CD1c-positive myeloid dendritic cell (primary cell): ENCODE measurements at regions not wholly inside any gene's neighbourhood (a gene's known extent, or its start where the extent isn't known, plus 50 kb on each side); places are given as distances from the start of the nearest gene placed in this dataset.

Source experiments
- DNase-seq: peaks from one replicate; pipeline ENCODE4 v3.0.0-alpha.2; 2016; ENCODE audit errors: extremely low spot score

DNA sequence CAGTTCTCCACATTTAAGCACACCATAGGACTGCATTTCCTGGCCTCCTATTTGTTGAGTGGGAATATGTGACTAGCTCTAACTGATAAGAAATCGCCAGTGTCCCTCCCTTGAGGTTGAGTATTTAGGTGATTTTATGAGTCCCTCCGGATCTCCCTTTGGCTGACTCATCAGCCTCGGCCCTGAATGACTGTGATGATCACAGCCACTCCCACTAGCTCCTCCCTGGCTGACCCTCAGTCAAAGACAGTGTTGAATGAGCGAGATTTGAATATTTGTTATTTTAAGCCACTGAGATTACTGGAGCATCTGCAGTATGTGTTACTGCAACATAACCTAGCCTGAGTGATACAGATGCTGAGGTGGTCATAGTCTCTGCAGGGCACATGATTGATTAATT is 515.3 kb downstream of the EPHB1 start:
- DNase-seq, result no peak

GRCh38 chr3:135311699-135312098 is 516.6 kb downstream of the EPHB1 start:
- DNase-seq, result no peak

DNA sequence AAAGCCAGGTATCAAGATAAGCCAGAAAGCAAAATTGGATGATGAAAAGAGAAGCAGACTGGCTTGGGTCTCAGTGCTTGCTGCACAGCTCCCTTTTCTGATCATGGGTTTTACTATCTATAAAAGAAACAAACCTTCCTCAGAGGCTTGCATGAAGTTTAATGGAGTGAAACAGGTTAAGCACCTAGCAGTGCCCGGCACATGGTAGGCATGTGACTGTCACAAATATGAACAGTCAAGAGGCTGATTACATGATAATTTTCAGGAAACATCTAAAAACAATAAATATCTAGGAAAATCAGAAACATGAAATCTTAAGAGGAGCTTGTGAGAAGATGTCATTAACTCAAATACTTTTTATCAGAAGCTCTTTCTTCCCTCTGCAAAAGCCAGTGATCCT is 519.2 kb downstream of the EPHB1 start:
- DNase-seq, result no peak

DNA sequence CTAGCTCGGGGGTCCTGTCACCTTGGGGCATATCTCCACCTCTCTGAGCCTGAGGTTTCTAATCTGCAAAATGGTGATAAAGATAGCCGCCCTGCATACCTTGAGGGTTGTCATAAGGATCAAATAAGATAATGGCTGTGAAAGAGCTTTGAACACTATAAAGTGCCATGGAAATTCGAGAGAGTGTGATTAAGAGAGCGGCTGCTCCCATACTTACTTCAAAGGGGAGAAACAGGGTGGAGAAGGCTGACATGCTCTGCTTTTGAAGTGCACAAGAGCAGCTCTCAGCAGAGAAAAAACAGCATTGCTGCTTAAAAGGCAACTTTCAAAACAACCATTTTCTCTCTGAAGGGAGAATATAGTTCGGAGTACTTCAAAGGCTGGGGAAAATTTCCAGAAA is 529.2 kb downstream of the EPHB1 start:
- no peak for DNase-seq

GRCh38 chr3:135325096-135325495 is 530.0 kb downstream of the EPHB1 start:
- DNase-seq, result no peak

DNA sequence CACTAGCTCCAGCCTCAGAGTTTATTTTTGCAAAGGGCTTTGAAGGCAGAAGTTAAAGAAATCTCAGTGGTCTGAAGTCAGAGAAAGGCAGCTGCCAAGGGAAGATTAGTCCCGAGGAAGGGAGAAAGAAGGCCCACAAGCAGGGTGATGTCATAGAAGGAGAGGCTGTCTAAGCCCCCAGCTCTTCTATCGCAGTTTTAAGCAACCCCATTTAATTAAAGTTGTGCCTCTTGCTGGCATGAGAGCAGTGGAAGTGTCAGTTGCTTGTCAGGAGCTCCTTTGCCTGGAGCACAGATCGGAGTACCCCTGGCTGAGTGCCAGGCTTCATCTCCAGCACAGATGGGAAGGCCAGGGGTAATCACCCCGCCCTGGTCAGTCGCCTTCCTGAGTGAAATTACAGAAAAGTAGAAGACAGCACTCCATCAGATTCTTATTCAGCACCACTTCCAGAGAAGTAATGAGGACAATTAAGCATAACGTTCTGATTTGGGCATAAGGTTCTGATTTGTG is 530.7 kb downstream of the EPHB1 start:
- DNase-seq, result no peak

- no peak for DNase-seq
Measured at GRCh38 chr3:135326851-135327250, 531.8 kb downstream of the EPHB1 start.

DNA sequence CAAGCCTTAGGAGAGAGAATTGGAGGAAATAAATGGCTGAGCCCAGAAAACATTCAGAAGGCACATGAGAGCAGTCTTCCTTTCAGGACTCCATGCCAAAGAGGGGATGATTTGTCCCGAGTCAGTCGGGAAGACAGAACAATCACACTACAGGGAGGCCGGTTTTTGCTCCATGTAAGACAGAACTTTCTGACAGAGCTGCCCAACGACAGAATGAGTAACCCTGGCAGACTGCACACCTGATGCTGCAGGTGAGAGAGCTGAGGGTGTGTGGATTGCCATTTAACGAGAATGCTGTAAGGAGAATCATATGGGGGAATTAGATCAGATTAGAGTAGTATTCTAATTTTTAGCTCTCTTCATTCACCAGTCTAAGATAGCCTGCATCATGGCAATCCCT is 533.0 kb downstream of the EPHB1 start:
- no peak for DNase-seq

GRCh38 chr3:135329479-135329878 is 534.4 kb downstream of the EPHB1 start:
- DNase-seq, result no peak

DNA sequence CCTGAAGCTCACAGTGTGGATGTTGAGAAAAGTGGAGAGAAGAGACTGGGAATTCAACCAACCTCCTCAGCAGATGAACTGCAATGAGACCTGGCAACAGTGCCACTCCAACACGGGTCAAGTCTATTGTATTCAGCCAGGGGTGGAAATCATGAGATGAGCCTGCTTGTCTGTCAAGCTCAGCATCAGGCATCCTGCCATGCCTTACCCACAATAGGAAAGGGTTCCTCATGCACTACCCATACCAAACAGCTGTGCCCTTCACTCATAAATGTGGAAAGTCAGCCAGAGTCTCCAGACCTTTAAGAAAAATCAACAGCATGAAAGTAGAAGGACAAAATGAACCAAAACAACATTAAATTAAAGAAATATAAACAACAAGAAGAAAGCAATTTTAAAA is 542.1 kb downstream of the EPHB1 start:
- DNase-seq, result no peak

- DNase-seq, result no peak
Measured at GRCh38 chr3:135348690-135349089, 553.6 kb downstream of the EPHB1 start.

DNA sequence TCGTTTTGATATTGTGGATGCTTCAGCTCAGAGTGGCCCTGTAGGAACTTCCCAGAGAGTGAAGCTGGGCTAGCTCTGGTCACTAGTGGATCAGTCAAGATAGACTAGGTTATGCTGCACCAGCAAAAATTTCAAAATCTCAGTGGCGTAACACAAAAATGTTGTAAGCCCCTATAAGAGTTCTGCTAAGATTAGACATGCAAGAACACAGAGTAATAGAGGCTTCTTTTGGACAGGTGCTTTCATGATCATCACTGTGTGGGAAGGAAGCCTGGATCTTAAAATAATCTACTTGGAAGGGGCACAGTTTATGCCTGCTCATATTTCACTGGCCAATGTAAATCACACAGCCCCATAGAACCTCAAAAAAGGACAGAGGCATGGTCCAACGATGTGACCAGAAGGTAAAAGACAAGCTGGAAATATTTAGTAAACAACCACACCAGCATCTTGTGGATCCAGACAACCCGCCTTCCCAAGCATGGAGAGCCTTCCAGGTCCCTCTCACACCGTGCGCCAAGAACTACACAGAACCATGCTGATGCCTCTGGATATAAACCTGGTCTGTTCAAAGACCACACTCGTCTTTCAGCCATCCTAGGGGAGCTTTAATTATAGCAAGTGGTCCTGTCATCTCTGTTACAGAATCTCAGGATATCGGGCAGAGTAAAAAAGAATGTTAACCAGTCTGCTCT is 554.3 kb downstream of the EPHB1 start:
- no peak for DNase-seq

GRCh38 chr3:135352213-135352612 is 557.2 kb downstream of the EPHB1 start:
- DNase-seq, result no peak

- DNase-seq, result no peak
Measured at GRCh38 chr3:135362889-135363288, 567.8 kb downstream of the EPHB1 start.

GRCh38 chr3:135364676-135365075 is 569.6 kb downstream of the EPHB1 start:
- no peak for DNase-seq

- DNase-seq, result no peak
Measured at GRCh38 chr3:135366816-135367215, 571.8 kb downstream of the EPHB1 start.

DNA sequence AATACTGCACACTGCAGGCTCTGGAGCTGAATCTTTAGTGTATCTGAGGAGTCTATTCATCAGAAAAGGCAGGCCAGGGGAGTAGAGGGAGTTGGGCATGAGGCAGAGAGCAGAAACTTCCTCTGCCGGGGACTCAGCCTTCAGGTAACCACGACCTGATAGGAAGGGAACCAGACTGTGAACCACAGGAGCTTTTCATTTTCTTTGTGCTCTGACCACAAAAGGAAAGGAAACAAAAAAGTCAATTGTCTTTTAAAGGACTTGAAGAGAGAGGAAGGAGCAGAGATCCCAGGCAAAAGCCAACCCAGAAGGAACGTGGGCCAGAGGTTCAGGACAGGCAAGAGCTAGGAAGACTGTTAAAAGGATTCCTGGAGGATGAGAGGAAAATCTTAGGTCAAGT is 573.3 kb downstream of the EPHB1 start:
- no peak for DNase-seq

DNA sequence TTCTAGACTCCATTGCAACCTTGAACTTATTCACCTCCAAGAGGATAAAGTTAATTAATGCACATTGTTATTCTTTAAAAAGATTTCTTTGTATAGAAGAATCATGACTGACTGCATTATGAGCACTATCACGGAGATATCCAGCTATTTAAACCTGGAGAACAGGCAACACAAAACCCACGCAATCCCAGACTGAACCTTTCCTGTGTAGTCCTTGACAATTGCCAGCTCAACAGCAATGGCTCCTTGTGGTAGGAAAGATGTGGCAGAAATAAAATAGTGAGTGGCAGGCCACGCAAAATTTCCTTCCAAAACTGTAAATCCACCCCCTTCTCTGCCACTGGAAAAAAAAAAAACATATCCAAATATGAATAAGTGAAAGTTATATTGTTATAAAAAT is 573.7 kb downstream of the EPHB1 start:
- no peak for DNase-seq

DNA sequence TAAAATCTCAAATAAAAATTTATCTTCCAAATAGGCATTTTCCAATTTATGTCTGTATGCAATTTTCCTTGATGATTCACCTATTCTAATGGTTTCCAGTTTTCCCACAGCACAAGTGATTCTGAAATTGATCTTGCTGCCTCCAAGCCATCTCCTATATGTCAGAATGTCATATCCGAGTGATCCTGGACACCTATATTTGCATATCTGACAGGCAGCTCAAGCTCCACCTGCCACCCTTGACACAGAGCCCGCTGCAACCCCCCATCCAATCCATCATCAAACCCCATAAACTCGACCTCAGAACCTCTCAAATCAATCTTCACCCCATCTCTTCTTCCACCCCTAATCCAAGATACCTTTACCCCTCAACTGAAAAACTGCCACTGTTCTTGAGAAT is 579.5 kb downstream of the EPHB1 start:
- DNase-seq, result no peak

DNA sequence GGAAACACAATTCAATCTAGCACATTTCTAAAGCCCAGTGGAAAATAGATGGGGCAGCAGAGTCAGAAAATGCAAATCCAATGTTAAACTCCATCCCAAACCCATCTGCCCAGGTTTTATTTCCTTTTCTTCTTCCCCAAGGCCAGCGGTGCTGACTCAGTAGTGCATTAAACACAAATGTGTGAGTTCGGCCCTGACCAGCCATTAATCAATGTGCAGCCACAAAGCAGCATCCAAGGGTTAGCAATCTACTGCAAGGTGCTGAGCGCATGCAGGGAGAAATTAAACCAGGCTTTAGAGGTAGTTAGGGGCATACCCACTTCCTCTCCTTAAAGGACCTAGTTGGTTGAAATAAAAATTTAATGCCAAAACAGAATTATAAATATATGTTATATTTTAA is 583.3 kb upstream of the PPP2R3A start:
- no peak for DNase-seq

DNA sequence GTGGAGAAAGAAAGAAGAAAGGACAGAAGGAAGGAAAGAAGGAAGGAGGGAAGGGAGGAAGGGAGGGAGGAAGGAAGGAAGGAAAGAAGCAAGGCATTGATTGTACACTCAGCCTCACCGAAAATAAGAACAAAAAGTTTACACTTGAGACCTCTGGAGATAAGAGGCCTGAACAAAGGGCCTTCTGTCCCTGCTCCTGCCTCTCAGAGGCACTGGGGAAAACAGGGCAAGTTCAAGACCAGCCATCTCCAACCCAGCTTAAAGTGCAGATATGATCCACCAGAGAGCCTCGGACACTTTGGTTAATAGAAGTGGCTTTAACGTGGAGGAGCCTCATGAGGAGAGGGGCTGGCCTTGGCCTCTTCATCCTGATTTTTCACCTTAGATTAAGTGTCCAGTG is 582.9 kb upstream of the PPP2R3A start:
- DNase-seq, result no peak

GRCh38 chr3:135383301-135383700 is 582.2 kb upstream of the PPP2R3A start:
- no peak for DNase-seq

DNA sequence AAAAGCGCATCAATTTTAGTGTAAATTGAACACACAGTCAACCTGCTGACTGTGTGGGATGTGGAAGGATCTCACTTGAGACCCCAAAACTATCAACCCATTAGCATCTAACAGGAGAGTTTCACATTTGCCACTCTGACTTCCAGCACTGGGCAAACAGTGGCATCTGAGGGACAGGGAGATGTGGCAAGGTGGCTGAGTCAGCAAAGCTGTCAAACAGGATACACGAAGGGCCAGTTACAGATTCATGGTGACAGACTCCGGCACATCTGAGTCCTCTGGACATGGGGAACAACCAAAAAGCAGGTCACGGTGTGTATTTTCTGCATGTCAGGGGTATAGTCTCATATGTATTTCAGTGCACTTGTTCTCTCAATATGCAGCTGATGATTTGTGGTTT is 573.4 kb upstream of the PPP2R3A start:
- DNase-seq, result no peak

- DNase-seq, result no peak
Measured at GRCh38 chr3:135393159-135393558, 572.4 kb upstream of the PPP2R3A start.
